Lower lobe of right lung (tissue), 2 donors: ENCODE measurements at regions not wholly inside any gene's neighbourhood (a gene's known extent, or its start where the extent isn't known, plus 50 kb on each side); places are given as distances from the start of the nearest gene placed in this dataset.

ENCODE experiments used
- ATAC-seq, 2 donors: fragments of 200-7000 bp; cut with Tn5 transposase; one replicate each; pipeline ENCODE4 v1.9.1; 2020 to 2022; ENCODE audit warnings: mild to moderate bottlenecking in 2 of 2, moderate library complexity in 2 of 2
- DNase-seq: peaks from one replicate; pipeline ENCODE4 v3.0.0-alpha.2; 2020
- H3K27ac ChIP-seq: fragments of 200-600 bp; one replicate; pipeline ENCODE4 v1.8.0; 2022
- H3K27me3 ChIP-seq: fragments of 200-600 bp; one replicate; pipeline ENCODE4 v1.8.0; 2022; ENCODE audit warnings: low read depth
- H3K36me3 ChIP-seq: fragments of 200-600 bp; one replicate; pipeline ENCODE4 v1.8.0; 2022; ENCODE audit warnings: mild to moderate bottlenecking
- H3K4me1 ChIP-seq: fragments of 200-600 bp; one replicate; pipeline ENCODE4 v1.8.0; 2022
- H3K4me3 ChIP-seq: fragments of 200-600 bp; one replicate; pipeline ENCODE4 v1.8.0; 2022; ENCODE audit warnings: mild to moderate bottlenecking
- H3K9me3 ChIP-seq: fragments of 200-600 bp; one replicate; pipeline ENCODE4 v1.8.0; 2022
- CTCF ChIP-seq: fragments of 200-600 bp; IDR thresholded peaks from one replicate; pipeline ENCODE4 v1.8.0; 2022; ENCODE audit warnings: antibody characterized with exemption, mild to moderate bottlenecking
- intact Hi-C: fragments of 100-400 bp; cut with DNase I; formaldehyde crosslinking; loops from one replicate; pipeline ENCODE4 v1.11.0; 2022
- donor health status: DM: no; HTN: yes; CAD: no; lungs with severe emphysema.

- TF ChIP-seq CTCF: no peak
- no peaks in the 10 kb centered on the region for H3K4me1 ChIP-seq
- no peak overlapping the region for H3K4me3 ChIP-seq
- H3K27me3 ChIP-seq: no peaks in the 10 kb centered on the region
- H3K27ac ChIP-seq: no peak overlapping the region
- intact Hi-C loops: no loop called here
- DNase-seq (no peak), ATAC-seq (no peak)
- H3K36me3 ChIP-seq: no peaks in the 10 kb centered on the region
- no peaks in the 10 kb centered on the region for H3K9me3 ChIP-seq
Measured at GRCh38 chr1:70542856-70543255, 131.8 kb downstream of the CTH start.

GRCh38 chr1:70546726-70547125, 135.7 kb downstream of the CTH start:
- no peak for DNase-seq
- no peaks in the 10 kb centered on the region for H3K9me3 ChIP-seq
- no peaks in the 10 kb centered on the region for H3K4me1 ChIP-seq
- H3K27ac ChIP-seq: no peak overlapping the region
- intact Hi-C loops: no loop called here
- TF ChIP-seq CTCF: no peak
- H3K4me3 ChIP-seq: no peak overlapping the region
- no peak for ATAC-seq
- no peaks in the 10 kb centered on the region for H3K27me3 ChIP-seq
- H3K36me3 ChIP-seq: no peaks in the 10 kb centered on the region

- Histone ChIP-seq H3K4me1 (no peaks in the 10 kb centered on the region), H3K27ac (no peak overlapping the region), H3K27me3 (no peaks in the 10 kb centered on the region), H3K36me3 (no peaks in the 10 kb centered on the region), H3K4me3 (no peak overlapping the region), H3K9me3 (no peaks in the 10 kb centered on the region)
- DNase-seq: no peak
- intact Hi-C loops: no loop called here
- no peak for ATAC-seq
- no peak for TF ChIP-seq CTCF
Measured at GRCh38 chr1:70552662-70553566, 141.8 kb downstream of the CTH start.

GRCh38 chr1:70553567-70553956, 142.5 kb downstream of the CTH start:
- TF ChIP-seq CTCF: no peak
- Histone ChIP-seq H3K36me3 (no peaks in the 10 kb centered on the region), H3K27me3 (no peaks in the 10 kb centered on the region), H3K4me1 (no peaks in the 10 kb centered on the region), H3K9me3 (no peaks in the 10 kb centered on the region), H3K4me3 (no peak overlapping the region), H3K27ac (no peak overlapping the region)
- ATAC-seq (no peak), DNase-seq (no peak)
- intact Hi-C loops: no loop called here

- intact Hi-C loops: no loop called here
- Histone ChIP-seq H3K4me1 (no peaks in the 10 kb centered on the region), H3K4me3 (no peak overlapping the region), H3K27me3 (no peaks in the 10 kb centered on the region), H3K9me3 (no peaks in the 10 kb centered on the region), H3K36me3 (no peaks in the 10 kb centered on the region), H3K27ac (no peak overlapping the region)
- DNase-seq: no peak
- TF ChIP-seq CTCF: no peak
- ATAC-seq: no peak
Measured at GRCh38 chr1:70554341-70554740, 143.3 kb downstream of the CTH start.
